Stimulated activated CD4-positive, alpha-beta T cell treated with anti-CD3 and anti-CD28 coated beads, Interleukin-12 subunit alpha, Interleukin-12 subunit beta, amount 100 ng/mL, for 4 hours (primary cell): ENCODE measurements at regions not wholly inside any gene's neighbourhood (a gene's known extent, or its start where the extent isn't known, plus 50 kb on each side); places are given as distances from the start of the nearest gene placed in this dataset.
A peak's percentile ranks its signal among the peaks of the same experiment; 100 is the strongest.

Experiments used
- DNase-seq: peaks from one replicate; pipeline ENCODE4 v3.0.0-alpha.2; 2020

GRCh38 chr2:238563551-238563950, 136.8 kb downstream of the ASB1 start:
- no peak for DNase-seq

DNA sequence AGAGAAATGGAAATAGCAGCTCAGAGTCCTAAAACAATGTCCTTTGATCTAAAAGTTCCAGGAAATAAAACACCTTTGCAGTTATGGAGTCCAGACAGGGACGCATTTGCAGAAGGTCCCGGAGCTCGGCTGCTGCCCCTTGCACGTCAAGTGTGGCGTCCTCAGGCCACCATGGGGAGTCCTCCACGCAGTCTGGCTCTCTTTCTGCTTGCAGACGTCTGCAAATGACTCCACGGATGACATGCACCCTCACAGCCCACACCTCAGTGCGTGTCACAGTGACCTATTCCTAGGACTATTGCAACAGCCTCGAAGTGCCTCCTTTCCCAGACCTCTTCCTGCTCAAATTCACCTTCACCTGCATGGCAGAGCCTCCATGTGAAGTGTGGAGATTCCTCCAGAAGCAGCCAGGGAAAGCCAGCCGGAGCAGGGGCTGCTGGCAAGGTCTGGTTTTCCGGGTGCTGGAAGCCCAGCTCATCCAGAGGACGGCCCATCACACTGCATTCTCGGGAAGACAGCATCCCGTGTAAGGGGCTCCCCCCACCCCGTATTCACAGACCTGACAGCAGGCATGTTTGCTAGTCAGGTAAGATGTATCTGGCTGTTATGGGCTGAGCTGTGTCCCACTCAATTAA, 137.7 kb downstream of the ASB1 start:
- DNase-seq, result no peak

- no peak for DNase-seq
Observed at GRCh38 chr2:238565031-238565430, 138.3 kb downstream of the ASB1 start.

- DNase-seq, result no peak
Observed at GRCh38 chr2:238566001-238566645, 139.4 kb downstream of the ASB1 start.

DNA sequence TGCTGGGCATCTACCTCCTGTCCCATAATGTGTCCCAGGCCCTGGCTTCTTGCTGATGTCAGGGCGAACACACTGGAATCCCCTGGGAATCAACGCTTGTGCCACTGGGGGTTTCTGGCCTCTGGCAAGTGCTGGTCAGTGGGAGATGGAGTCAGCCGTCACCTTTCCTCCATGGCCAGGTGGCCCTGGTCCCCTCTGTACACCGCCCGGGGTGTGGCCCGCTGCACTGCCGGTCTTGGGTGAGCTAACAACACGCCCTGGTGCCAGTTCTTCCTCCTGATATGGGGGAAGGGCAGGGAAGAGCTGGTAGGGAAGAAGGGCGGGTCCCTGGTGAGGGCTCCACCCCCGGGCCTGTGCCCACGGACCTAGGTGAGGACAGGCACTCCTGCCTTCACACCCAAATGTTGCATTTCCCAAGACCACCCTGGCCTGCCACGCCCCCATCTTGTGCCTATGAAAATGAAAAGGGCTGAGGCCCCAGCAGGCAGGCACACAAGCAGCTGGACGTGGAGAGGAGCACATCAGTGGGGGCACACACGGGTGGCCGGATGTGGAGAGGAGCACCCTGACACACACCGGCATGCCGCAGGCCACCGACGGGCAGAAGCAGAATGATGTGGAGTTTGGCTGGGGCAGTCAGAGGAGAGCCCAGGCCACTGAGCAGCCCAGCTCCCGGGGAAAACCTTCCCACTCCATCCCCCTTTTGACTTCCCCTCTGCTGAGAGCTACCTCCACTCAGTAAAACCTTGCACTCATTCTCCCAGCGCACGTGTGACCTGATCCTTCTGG, 140.5 kb downstream of the ASB1 start:
- DNase-seq, result no peak

DNA sequence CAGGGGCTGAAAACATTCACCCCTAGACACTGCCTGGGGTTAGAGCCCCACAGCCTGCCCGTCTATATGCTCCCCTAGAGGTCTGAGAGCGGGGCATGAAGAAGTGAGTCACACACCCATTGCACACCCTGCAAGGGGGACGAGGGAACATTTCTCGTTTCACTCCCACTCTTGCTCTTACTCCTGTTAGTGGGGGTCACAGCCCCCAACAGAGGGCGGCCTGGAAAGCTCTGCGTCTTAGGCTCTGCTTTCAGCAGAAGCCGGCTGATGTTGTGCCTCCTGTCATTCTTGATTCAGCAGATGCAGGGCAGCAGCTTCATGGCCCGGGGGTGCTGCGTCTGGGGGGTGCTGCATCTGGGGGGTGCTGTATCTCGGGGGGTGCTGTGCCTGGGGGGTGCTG, 141.3 kb downstream of the ASB1 start:
- no peak for DNase-seq

GRCh38 chr2:238568455-238569440, 142.0 kb downstream of the ASB1 start:
- DNase-seq, result no peak

DNA sequence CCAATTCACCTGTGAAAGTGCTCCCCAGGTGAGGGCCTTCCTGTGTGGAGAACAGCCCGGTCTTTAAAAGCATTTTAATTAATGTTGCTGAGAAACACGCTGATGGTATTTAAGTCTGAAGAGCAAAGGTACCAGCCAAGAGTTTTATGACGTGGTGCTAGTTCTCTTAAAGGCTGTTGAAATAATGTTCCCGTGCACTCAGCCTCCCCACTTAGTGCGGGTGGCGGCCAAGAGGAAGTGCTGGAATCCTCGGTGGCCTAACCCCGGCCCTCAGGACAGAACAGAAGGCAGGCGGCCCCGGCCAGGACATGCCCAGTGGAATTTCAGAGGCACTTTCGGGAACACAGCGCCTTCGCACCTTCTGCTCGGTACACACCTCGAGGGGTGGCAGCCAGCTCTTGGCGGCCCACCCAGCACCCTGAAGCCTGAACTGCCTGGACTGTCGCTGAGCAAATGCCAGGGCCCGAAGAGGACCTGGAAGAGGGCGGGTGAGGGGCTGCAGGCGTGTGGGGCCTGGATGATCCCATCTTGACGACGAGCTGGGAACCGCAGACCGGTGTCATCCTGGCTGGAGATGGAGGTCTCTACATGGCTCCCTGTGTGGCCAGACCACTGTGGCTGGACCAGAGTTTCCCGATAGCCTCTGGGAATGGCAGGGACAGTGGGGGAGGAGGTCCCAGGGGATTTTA, 142.9 kb downstream of the ASB1 start:
- DNase-seq, result no peak

DNA sequence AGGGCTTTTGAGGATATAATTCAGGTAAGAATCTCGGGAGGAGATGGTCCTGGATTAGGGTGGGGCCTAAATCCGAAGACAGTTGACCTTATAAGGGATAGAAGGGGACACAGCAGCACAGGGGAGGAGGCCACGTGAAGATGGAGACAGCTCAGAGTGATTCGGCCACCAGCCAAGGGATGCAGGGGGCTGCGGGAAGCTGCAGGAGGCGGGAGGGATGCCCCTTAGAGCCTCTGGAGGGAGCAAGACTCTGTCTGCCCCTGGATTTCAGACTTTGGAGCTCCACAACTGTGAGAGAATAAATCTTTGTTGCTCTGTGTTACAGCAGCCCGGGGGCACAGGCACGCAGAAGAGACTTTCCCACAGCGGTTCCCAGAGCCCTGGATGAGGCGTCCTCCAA, 143.7 kb downstream of the ASB1 start:
- DNase-seq, result no peak

GRCh38 chr2:238570926-238571325, 144.2 kb downstream of the ASB1 start:
- DNase-seq, result no peak

GRCh38 chr2:238571661-238572372, 145.1 kb downstream of the ASB1 start:
- no peak for DNase-seq

DNA sequence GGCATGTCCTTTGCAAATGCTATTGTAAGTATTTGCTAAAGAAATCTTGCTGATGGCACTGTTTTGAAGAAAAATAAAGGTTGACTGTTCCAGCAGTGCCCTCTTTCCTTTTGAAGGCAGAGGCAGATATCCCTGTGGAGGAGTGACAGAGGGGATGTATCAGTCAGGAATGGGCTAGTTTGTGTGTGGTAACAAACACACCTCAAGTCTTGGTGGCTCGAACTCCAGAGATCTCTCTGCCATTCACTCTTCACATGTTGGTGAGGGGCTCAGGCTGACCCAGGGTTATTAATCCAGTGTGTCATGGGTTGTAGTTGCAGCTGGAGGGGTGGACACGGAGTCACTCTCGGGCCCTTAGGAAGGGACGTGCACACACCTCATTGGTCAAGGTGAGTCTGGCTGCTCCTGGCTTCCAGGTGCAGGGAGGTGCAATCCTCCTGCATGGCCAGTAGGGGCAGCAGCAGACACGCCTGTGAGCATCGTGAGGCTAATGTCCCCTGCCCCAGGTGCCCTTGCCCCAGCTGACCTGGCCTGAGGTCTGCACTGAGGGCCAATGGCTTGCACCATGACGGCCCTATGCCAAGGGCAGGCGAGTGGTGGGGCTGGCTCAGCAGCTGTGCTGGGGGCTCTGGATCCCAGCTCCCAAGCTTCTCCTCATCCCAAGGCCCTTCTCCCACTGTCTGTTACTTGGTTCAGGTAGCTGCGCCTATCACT, 146.5 kb downstream of the ASB1 start:
- DNase-seq, result peak; percentile 10

GRCh38 chr2:238573916-238574315, 147.2 kb downstream of the ASB1 start:
- DNase-seq, result no peak

DNA sequence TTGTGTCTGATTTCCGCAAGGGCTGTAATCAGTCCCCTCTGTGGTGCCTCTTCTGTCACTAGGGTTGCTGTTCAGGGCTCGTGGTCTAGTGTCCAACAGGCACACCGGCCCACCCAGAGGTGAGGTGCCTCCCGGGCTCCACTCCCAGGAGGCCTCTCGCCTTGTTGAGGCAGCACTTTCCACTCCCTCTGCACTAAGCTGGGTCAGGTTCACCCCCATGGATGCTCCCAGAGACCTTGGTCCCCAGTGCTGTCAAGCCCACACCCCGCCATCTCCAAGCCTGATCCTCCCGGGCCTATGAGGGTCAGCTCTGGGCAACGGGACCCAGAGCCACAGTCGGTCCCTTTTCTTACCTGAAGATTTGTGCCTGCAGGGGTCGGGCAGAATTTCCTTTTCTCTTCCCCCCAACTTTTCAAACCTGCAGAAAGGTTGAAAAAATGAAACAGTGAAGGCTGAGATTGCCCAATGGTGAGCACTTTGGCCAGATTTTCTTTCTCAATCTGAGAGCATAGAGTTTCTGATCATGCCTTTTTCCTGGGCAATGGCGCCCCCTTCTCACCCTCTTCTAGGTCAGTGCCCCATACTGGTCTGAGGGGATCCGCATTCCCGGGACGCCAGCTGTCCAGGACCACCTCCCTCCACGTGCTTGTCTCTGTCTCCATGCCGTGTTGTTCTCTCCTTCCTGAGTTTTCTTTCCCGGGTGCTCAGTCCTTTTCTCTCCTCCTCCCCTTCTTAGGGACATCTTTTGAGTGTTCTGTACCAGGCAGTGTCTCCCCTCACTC, 148.0 kb downstream of the ASB1 start:
- no peak for DNase-seq

DNA sequence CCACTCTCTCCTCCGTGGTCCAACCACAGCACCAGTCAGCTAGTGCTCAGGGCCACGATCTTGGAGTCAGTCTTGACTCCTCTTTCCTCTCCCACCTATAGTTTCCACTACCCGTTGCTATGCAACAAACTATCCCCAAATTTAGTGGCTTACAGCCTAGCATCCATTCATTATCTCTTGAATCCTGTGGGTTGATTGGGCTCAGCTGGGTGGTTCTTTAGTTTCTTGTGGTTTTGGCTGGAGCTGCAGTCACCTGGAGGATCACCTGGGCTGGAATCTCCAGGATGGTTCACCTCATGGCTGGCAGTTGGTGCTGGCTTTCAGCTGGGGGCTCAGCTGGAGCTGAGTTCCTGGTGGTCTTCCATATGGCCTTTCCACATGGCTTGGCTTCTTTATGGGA, 149.9 kb downstream of the ASB1 start:
- DNase-seq, result no peak

DNA sequence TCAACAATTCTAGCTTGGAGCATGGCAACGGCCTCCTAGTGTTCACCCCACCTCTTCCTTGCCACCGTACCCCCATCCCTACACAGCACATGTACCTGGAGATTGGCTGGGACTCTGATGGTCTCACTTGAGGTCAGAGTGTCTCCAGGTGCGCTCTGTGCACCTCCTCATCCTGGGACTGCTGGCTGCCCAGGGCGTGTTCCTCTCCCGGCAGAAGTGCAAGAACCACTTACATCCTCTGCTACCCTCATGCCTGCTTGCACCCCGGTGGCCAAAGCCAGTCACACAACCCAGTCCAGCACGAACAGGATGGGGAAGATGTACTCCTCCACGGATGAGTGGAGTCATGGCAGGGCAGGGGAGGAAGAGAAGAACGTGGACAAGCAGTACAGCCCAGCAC, 151.5 kb downstream of the ASB1 start:
- DNase-seq, result no peak

- no peak for DNase-seq
Observed at GRCh38 chr2:238580486-238580885, 153.8 kb downstream of the ASB1 start.

DNA sequence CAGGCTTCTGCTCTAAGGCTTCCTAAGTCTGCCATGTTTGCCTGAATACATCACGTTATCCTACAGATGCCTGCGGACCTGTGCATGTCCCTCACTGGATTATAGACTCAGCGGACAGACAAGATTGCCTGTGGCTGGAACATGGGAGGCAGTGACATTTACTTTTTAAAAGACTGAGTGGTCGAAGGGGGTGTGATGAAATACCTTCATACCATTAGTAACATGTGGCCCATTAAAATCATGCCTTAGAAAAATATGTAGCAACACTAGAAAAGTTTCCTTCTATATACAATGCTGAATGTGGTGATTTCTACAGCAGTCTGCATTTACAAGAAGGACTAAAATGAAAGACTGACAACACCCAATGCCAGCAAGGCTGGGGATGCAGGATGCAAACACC, 154.4 kb downstream of the ASB1 start:
- DNase-seq, result no peak

DNA sequence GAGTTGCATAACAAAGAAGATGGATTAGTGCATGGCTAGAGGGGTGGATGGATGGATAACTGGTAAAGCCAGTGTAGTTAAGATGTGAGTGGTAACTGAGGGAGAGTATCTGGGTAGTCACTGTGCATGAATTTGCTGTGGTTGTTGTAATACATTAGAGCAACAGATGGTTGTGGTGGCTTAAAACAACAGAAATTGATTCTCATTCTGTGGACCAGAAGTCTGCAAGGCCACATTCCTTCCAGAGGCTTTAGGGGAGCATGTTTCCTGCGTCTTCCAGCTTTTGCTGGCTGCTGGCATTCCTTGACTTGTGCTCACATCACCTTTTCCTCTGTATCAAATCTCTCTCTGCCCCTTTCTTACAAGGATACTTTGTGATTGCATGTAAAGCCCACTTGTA, 155.4 kb downstream of the ASB1 start:
- DNase-seq, result no peak

DNA sequence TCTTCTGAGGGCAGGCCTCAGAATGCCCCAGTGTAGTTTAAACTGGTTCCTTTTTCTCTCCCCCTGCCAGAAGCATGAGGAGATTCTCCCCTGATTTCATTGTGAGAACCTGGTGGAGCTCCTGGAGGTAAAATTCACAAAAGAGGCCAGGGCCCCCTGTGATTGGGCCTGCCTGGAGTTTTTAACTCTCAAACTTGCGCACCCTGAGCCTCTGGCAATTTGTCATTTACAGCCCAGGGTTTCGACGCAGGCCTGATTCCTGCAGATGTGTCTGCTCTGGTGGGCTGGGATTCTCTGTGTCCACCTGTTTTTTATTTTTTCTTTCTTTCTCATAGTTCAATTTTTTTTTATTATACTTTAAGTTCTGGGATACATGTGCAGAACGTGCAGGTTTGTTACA, 157.9 kb downstream of the ASB1 start:
- DNase-seq, result no peak
